A673 (cell line): ENCODE measurements at regions not wholly inside any gene's neighbourhood (a gene's known extent, or its start where the extent isn't known, plus 50 kb on each side); places are given as distances from the start of the nearest gene placed in this dataset.

Source experiments
- BruUV-seq: library from RNA; stranded (reverse); fragments of 400-500 nt; replicated peaks from 2 replicates; lab custom pipeline; 2021; lab: Mats Ljungman, UMichigan
- CTCF ChIA-PET: fragments of 300-600 bp; sonication (Branson Sonifier 250); formaldehyde crosslinking; loops from one replicate; lab custom pipeline; 2022; ENCODE audit warnings: antibody characterized with exemption; lab: Charles Lee
- POLR2A ChIA-PET: fragments of 300-600 bp; sonication (Branson Sonifier 250); formaldehyde crosslinking; loops from one replicate; lab custom pipeline; 2022; ENCODE audit warnings: antibody characterized with exemption; ENCODE audit not compliant: low non-redundant PET; lab: Charles Lee
- DNase-seq: peaks from one replicate; pipeline ENCODE4 v3.0.0-alpha.2; 2015; ENCODE audit warnings: low spot score
- H3K27ac ChIP-seq: fragments of 200-600 bp; sonication (generic); 2 replicates; pipeline ENCODE4 v1.5.1; 2016; ENCODE audit warnings: mixed run types, low read depth, mild to moderate bottlenecking, mixed read lengths, antibody characterized with exemption, low read length; ENCODE audit not compliant: poor library complexity, severe bottlenecking
- H3K27me3 ChIP-seq: fragments of 200-600 bp; sonication (generic); replicated peaks from 2 replicates; pipeline ENCODE4 v1.6.1; 2017; ENCODE audit warnings: mixed run types, low read depth, mild to moderate bottlenecking, mixed read lengths, antibody characterized with exemption, low read length; ENCODE audit not compliant: insufficient read depth, poor library complexity
- H3K36me3 ChIP-seq: fragments of 200-600 bp; sonication (generic); 2 replicates; pipeline ENCODE4 v1.6.1; 2016; ENCODE audit warnings: mixed run types, mild to moderate bottlenecking, mixed read lengths, antibody characterized with exemption, low read length; ENCODE audit not compliant: insufficient read depth, poor library complexity, severe bottlenecking
- H3K4me1 ChIP-seq: fragments of 200-600 bp; sonication (generic); 2 replicates; pipeline ENCODE4 v1.6.1; 2017; ENCODE audit warnings: mixed run types, mild to moderate bottlenecking, mixed read lengths, antibody characterized with exemption, low read length; ENCODE audit not compliant: insufficient read depth, poor library complexity, severe bottlenecking
- H3K4me3 ChIP-seq: fragments of 200-600 bp; sonication (generic); 2 replicates; pipeline ENCODE4 v1.5.1; 2016; ENCODE audit warnings: low read depth, mixed run types, mild to moderate bottlenecking, mixed read lengths, low read length; ENCODE audit not compliant: poor library complexity, severe bottlenecking
- H3K9me3 ChIP-seq: fragments of 200-600 bp; sonication (generic); 2 replicates; pipeline ENCODE4 v1.6.1; 2016; ENCODE audit warnings: mixed run types, low read depth, mild to moderate bottlenecking, mixed read lengths, antibody characterized with exemption, low read length; ENCODE audit not compliant: poor library complexity, severe bottlenecking
- EZH2 ChIP-seq: fragments of 200-600 bp; sonication (generic); IDR thresholded peaks from 2 replicates; pipeline ENCODE4 v1.6.1; 2017; ENCODE audit warnings: borderline replicate concordance, low read depth, mild to moderate bottlenecking, mixed read lengths, antibody characterized with exemption, low read length; ENCODE audit not compliant: poor library complexity, severe bottlenecking
- intact Hi-C: fragments of 100-400 bp; cut with micrococcal nuclease; formaldehyde crosslinking; loops from one replicate; pipeline ENCODE4 v1.10.0; 2022; ENCODE audit not compliant: unreplicated experiment
- TF ChIP-seq, protein P1 (sequence below): fragments of 300-800, 200-600 bp; sonication (generic); conservative IDR thresholded peaks from 2 replicates; pipeline ENCODE4 v1.5.1; 2017; ENCODE audit warnings: low read depth, mild to moderate bottlenecking, antibody characterized with exemption, low read length, moderate library complexity, mixed read lengths

- CTCF ChIA-PET = no interaction called here
- TF ChIP-seq, protein P1, sequence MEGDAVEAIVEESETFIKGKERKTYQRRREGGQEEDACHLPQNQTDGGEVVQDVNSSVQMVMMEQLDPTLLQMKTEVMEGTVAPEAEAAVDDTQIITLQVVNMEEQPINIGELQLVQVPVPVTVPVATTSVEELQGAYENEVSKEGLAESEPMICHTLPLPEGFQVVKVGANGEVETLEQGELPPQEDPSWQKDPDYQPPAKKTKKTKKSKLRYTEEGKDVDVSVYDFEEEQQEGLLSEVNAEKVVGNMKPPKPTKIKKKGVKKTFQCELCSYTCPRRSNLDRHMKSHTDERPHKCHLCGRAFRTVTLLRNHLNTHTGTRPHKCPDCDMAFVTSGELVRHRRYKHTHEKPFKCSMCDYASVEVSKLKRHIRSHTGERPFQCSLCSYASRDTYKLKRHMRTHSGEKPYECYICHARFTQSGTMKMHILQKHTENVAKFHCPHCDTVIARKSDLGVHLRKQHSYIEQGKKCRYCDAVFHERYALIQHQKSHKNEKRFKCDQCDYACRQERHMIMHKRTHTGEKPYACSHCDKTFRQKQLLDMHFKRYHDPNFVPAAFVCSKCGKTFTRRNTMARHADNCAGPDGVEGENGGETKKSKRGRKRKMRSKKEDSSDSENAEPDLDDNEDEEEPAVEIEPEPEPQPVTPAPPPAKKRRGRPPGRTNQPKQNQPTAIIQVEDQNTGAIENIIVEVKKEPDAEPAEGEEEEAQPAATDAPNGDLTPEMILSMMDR = no peak
- no peak for TF ChIP-seq EZH2
Measured at GRCh38 chr4:125836597-125837195, 521.9 kb downstream of the FAT4 start.

GRCh38 chr4:125837493-125838201 lies 522.9 kb downstream of the FAT4 start:
- Histone ChIP-seq H3K27ac (peak overlapping the region; percentile 55), H3K4me1 (peaks cover 13% of the 10 kb centered on the region), H3K9me3 (no peaks in the 10 kb centered on the region), H3K27me3 (no peaks in the 10 kb centered on the region), H3K4me3 (no peak overlapping the region), H3K36me3 (no peaks in the 10 kb centered on the region)
- ChIA-PET POLR2A (no interaction called here), CTCF (no interaction called here)
- TF ChIP-seq EZH2 = no peak
- TF ChIP-seq, protein P1 = no peak
- BruUV-seq = no TSS peak
- DNase-seq = no peak
- intact Hi-C loops = no loop called here

More at GRCh38 chr4:125836597-125837195, 521.9 kb downstream of the FAT4 start:
- intact Hi-C loops = no loop called here
- no TSS peak for BruUV-seq
- Histone ChIP-seq H3K9me3 (no peaks in the 10 kb centered on the region), H3K4me1 (peaks cover 13% of the 10 kb centered on the region), H3K27ac (peak overlapping the region; percentile 55), H3K36me3 (no peaks in the 10 kb centered on the region), H3K4me3 (no peak overlapping the region), H3K27me3 (no peaks in the 10 kb centered on the region)
- POLR2A ChIA-PET = no interaction called here
- DNase-seq = peak; percentile 57

DNA sequence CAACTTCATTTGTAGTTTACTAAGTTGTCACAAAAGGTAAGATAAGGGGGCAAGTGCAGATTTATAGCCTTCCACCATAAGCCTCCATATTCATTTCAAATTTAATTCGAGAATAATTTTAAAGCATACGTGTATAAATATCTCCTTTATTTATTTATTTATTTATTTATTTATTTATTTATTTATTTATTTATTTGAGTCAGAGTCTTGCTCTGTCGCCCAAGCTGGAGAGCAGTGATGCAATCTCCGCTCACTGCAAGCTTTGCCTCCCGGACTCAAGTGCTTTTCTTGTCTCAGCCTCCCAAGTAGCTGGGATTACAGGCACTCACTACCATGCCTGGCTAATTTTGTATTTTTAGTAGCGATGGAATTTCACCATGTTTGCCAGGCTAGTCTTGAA lies 523.4 kb downstream of the FAT4 start:
- no TSS peak for BruUV-seq
- DNase-seq = no peak
- POLR2A ChIA-PET = no interaction called here
- H3K36me3 ChIP-seq = no peaks in the 10 kb centered on the region
- intact Hi-C loops = no loop called here
- H3K27me3 ChIP-seq = no peaks in the 10 kb centered on the region
- H3K4me3 ChIP-seq = no peak overlapping the region
- H3K9me3 ChIP-seq = no peaks in the 10 kb centered on the region
- TF ChIP-seq, protein P1 = no peak
- TF ChIP-seq EZH2 = no peak
- peaks cover 13% of the 10 kb centered on the region for H3K4me1 ChIP-seq
- CTCF ChIA-PET = no interaction called here
- H3K27ac ChIP-seq = no peak overlapping the region
